Mucosa of descending colon (tissue), 3 donors: ENCODE measurements at regions not wholly inside any gene's neighbourhood (a gene's known extent, or its start where the extent isn't known, plus 50 kb on each side); places are given as distances from the start of the nearest gene placed in this dataset.

Experiments used
- ATAC-seq: fragments of 200-7000 bp; cut with Tn5 transposase; one replicate; pipeline ENCODE4 v1.9.1; 2020; ENCODE audit warnings: mild to moderate bottlenecking, moderate library complexity
- DNase-seq, 3 donors: peaks; one replicate each; pipeline ENCODE4 v3.0.0-alpha.2; 2020
- H3K36me3 ChIP-seq: fragments of 200-600 bp; one replicate; pipeline ENCODE4 v1.8.0; 2021; ENCODE audit warnings: low read depth, mild to moderate bottlenecking
- H3K4me1 ChIP-seq: fragments of 200-600 bp; one replicate; pipeline ENCODE4 v1.8.0; 2021; ENCODE audit warnings: low read depth, mild to moderate bottlenecking
- H3K4me3 ChIP-seq: fragments of 200-600 bp; one replicate; pipeline ENCODE4 v1.8.0; 2021; ENCODE audit warnings: mild to moderate bottlenecking
- H3K9me3 ChIP-seq: fragments of 200-600 bp; one replicate; pipeline ENCODE4 v1.8.0; 2021; ENCODE audit warnings: mild to moderate bottlenecking
- CTCF ChIP-seq: fragments of 200-600 bp; IDR thresholded peaks from one replicate; pipeline ENCODE4 v1.8.0; 2022; ENCODE audit warnings: antibody characterized with exemption, mild to moderate bottlenecking
- intact Hi-C, 2 donors: fragments of 100-400 bp; cut with DNase I in 1 of 2; cut with micrococcal nuclease in 1 of 2; formaldehyde crosslinking; loops; one replicate each; pipeline versions ENCODE4 v1.11.0 to v1.11.1; 2022; cut with DNase I, micrococcal nuclease
- donor health status: DM: no; HTN: no; CAD: no; lungs with moderate emphysema.
- donor health status: DM: no; HTN: no; CAD: no.
- donor health status: DM: no; HTN: yes; CAD: no.

GRCh38 chr14:56528927-56529326 lies 50.7 kb upstream of the TMEM260 start:
- no peaks in the 10 kb centered on the region for H3K36me3 ChIP-seq
- no peak for DNase-seq
- TF ChIP-seq CTCF: no peak
- no peak for ATAC-seq
- no peak overlapping the region for H3K4me3 ChIP-seq
- no peaks in the 10 kb centered on the region for H3K4me1 ChIP-seq
- no peaks in the 10 kb centered on the region for H3K9me3 ChIP-seq
- intact Hi-C loops: no loop called here
